Astrocyte (in vitro differentiated cells and primary cell): ENCODE measurements at regions not wholly inside any gene's neighbourhood (a gene's known extent, or its start where the extent isn't known, plus 50 kb on each side); places are given as distances from the start of the nearest gene placed in this dataset.

Experiments used
- EZH2 ChIP-seq: IDR thresholded peaks from 2 replicates; pipeline ENCODE4 v1.6.1; 2012; ENCODE audit warnings: mild to moderate bottlenecking, low read length, inconsistent platforms; ENCODE audit not compliant: insufficient read depth
- TF ChIP-seq, protein P1 (sequence below): IDR thresholded peaks from 2 replicates; pipeline ENCODE4 v1.5.1; 2011; ENCODE audit warnings: low read depth, mild to moderate bottlenecking, inconsistent platforms, low read length, moderate library complexity; ENCODE audit not compliant: insufficient read depth

DNA sequence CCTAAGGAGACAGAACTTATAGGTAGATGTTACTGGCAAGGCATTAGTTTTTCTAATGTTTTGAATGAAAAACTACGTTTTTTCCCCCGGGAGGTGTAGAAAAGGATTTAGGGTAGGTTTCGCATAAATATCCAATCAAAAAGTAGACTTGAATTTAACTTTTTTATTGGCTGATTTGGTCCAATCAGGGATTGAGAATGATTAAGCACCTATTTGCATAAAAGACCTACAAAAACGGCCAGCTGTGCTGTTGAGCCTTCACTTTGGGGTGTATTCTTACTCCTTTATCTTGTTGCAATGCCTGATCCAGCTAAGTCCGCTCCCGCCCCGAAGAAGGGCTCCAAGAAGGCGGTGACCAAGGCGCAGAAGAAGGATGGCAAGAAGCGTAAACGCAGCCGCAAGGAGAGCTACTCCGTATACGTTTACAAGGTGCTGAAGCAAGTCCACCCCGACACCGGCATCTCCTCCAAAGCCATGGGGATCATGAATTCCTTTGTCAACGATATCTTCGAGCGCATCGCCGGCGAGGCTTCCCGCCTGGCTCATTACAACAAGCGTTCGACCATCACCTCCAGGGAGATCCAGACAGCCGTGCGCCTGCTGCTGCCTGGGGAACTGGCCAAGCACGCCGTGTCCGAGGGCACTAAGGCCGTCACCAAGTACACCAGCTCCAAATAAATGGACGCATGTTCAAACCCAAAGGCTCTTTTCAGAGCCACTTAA lies 113.5 kb upstream of the BTN3A2 start:
- TF ChIP-seq, protein P1, sequence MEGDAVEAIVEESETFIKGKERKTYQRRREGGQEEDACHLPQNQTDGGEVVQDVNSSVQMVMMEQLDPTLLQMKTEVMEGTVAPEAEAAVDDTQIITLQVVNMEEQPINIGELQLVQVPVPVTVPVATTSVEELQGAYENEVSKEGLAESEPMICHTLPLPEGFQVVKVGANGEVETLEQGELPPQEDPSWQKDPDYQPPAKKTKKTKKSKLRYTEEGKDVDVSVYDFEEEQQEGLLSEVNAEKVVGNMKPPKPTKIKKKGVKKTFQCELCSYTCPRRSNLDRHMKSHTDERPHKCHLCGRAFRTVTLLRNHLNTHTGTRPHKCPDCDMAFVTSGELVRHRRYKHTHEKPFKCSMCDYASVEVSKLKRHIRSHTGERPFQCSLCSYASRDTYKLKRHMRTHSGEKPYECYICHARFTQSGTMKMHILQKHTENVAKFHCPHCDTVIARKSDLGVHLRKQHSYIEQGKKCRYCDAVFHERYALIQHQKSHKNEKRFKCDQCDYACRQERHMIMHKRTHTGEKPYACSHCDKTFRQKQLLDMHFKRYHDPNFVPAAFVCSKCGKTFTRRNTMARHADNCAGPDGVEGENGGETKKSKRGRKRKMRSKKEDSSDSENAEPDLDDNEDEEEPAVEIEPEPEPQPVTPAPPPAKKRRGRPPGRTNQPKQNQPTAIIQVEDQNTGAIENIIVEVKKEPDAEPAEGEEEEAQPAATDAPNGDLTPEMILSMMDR: no peak
- TF ChIP-seq EZH2: no peak
